BE2C (cell line): ENCODE measurements at regions not wholly inside any gene's neighbourhood (a gene's known extent, or its start where the extent isn't known, plus 50 kb on each side); places are given as distances from the start of the nearest gene placed in this dataset.

Source experiments
- DNase-seq: peaks from one replicate; pipeline ENCODE4 v3.0.0-alpha.2; 2020
- H3K27me3 ChIP-seq: fragments of 250-450 bp; sonication (Bioruptor Pico); 2 replicates; pipeline ENCODE4 v1.5.1; 2020; ENCODE audit warnings: mild to moderate bottlenecking
- H3K36me3 ChIP-seq: fragments of 250-450 bp; sonication (Bioruptor Pico); 2 replicates; pipeline ENCODE4 v1.5.1; 2020; ENCODE audit warnings: mild to moderate bottlenecking
- H3K4me1 ChIP-seq: fragments of 250-450 bp; sonication (Bioruptor Pico); 2 replicates; pipeline ENCODE4 v1.5.1; 2020
- H3K4me3 ChIP-seq: 2 replicates; pipeline ENCODE4 v1.5.1; 2011; ENCODE audit warnings: low read depth, low read length
- H3K9me3 ChIP-seq: fragments of 250-450 bp; sonication (Bioruptor Pico); 2 replicates; pipeline ENCODE4 v1.5.1; 2020
- TF ChIP-seq, protein P1 (sequence below): IDR thresholded peaks from 2 replicates; pipeline ENCODE4 v1.5.1; 2012; ENCODE audit warnings: mild to moderate bottlenecking, low read depth, low read length

DNA sequence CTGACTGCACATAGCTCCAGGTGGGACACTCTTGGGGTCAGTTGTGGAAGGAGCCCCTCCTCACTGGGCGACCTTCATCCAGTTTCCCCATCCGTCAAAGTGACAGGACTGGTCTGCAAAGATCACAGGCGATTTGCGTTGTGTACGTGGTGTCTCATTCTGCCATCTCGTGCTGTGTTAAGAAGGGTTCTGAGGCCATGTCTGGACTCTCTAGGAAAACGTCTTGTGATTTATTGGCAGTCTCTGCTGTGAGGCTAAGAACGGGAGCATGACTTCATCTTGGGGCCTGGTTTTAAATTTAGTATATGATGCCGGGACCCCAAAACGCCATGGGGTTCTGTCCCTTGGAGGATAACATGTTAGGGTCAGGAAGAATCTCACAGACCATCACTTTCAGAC is 65.2 kb upstream of the CIBAR2 start:
- no peaks in the 10 kb centered on the region for H3K9me3 ChIP-seq
- no peaks in the 10 kb centered on the region for H3K27me3 ChIP-seq
- no peak overlapping the region for H3K4me3 ChIP-seq
- no peak for DNase-seq
- H3K36me3 ChIP-seq, result peaks cover 28% of the 10 kb centered on the region
- TF ChIP-seq, protein P1, sequence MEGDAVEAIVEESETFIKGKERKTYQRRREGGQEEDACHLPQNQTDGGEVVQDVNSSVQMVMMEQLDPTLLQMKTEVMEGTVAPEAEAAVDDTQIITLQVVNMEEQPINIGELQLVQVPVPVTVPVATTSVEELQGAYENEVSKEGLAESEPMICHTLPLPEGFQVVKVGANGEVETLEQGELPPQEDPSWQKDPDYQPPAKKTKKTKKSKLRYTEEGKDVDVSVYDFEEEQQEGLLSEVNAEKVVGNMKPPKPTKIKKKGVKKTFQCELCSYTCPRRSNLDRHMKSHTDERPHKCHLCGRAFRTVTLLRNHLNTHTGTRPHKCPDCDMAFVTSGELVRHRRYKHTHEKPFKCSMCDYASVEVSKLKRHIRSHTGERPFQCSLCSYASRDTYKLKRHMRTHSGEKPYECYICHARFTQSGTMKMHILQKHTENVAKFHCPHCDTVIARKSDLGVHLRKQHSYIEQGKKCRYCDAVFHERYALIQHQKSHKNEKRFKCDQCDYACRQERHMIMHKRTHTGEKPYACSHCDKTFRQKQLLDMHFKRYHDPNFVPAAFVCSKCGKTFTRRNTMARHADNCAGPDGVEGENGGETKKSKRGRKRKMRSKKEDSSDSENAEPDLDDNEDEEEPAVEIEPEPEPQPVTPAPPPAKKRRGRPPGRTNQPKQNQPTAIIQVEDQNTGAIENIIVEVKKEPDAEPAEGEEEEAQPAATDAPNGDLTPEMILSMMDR, result no peak
- peaks cover 38% of the 10 kb centered on the region for H3K4me1 ChIP-seq

DNA sequence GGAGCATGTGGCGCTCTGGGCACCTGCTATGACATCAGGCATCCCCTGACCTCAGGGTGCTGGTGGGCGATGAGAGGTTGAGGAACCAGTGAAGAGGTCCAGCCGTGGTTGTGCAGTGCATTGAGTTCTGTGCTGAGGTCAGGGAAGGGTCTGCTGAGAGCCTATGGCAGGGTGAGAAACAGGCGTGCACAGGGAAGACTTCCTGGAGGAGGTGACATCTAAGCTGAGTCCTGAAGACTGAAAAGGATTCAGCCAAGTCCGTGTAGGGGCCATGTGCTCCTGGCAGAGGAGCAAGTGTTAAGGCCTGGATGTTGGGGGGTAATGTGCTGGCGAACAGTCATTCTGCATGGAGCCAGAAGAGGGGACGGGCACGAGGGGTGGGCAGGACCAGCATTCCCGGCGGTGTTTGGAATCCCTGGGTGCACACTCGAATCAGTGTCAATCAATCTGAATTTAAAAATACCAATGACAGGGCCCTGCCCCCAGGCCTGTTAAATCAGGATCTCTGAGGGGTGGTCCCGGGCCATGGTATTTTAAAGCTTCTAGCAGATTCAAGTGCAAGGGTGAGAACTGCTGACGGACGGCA is 65.8 kb upstream of the CIBAR2 start:
- DNase-seq, result no peak
- Histone ChIP-seq H3K36me3 (peaks cover 34% of the 10 kb centered on the region), H3K9me3 (no peaks in the 10 kb centered on the region), H3K4me1 (peaks cover 38% of the 10 kb centered on the region), H3K27me3 (no peaks in the 10 kb centered on the region), H3K4me3 (no peak overlapping the region)
- TF ChIP-seq, protein P1, result no peak

- peaks cover 36% of the 10 kb centered on the region for H3K4me1 ChIP-seq
- DNase-seq, result no peak
- TF ChIP-seq, protein P1, result no peak
- H3K36me3 ChIP-seq, result peaks cover 39% of the 10 kb centered on the region
- no peaks in the 10 kb centered on the region for H3K9me3 ChIP-seq
- H3K4me3 ChIP-seq, result no peak overlapping the region
- H3K27me3 ChIP-seq, result no peaks in the 10 kb centered on the region
Observed at GRCh38 chr16:85178596-85178995, 66.3 kb upstream of the CIBAR2 start.

DNA sequence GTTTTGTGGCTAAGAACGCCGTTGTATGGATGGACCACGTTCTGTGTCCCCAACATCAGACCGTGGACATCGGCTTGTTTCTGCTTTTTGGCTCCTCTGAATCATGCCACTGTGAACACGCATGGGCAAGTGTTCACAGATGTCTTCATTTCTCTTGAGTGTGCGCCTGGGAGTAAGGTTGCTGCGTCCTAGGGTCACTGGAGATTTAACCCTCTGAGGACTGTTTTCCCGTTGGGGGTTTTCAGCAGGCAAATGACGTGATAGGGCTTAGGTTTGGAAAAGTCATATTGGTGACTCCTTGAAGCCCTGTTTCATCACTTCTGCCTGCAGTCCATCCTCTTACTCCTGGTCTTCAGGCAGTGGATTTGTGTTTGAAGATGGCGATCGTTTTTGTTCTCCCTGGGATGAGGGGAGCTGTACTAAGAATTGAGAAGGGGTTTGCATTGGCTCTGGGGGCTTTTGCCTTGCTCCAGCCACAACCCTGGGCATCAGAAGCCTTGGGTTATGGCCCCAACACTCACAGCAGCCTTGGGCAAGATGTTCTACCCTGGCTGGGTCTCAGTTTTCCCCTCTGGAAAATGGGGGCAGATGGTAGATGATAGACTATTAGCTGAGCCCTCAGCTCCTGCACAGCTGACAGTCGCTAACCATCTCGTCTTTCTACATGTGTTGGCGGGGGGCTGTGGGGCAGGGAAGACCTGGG is 67.2 kb upstream of the CIBAR2 start:
- no peaks in the 10 kb centered on the region for H3K27me3 ChIP-seq
- H3K9me3 ChIP-seq, result 0 out of 2 replicates have a peak, but pooled peaks cover 3% of the 10 kb centered on the region
- H3K4me1 ChIP-seq, result peaks cover 28% of the 10 kb centered on the region
- TF ChIP-seq, protein P1, result no peak
- no peak overlapping the region for H3K4me3 ChIP-seq
- H3K36me3 ChIP-seq, result peaks cover 48% of the 10 kb centered on the region
- no peak for DNase-seq

DNA sequence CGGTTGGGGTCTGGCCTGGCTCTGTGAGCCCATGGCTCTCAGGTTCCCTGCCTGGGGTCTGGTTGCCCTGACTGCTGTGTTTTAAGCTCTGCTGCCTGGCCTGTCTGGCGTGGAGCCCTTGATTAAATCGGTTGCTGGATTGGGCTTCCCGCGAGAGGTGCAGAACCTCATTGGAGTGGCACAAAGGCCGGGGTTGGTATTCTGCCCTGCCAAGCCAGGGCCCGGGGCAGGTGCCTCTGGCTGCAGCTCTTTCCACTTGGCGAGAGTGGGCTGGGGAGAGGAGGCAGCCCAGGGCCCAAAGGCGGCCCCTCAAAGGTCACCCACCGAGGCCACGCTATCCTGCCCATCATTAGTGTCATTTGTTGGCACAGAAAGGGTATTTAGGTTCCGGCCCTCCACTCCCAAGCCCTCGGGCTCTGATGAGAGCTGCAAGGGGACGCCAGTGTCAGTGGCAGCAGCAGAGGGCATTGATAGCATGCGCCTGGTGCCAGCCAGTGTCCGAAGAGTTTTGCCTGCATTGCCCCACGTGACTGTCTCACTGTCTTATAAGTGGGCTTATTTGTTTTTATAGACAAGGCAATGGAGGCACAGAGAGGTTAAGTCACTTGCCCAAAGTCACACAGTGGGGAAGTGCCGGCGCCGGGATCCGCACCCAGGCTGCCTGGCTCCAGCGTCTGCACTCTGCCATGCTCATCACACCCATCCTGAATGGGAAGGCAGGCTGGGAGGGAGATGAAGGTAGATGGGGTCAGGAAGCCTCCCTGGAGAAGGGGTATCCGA is 68.0 kb upstream of the CIBAR2 start:
- peak; percentile 47 for DNase-seq
- Histone ChIP-seq H3K27me3 (no peaks in the 10 kb centered on the region), H3K4me1 (peaks cover 21% of the 10 kb centered on the region), H3K4me3 (no peak overlapping the region), H3K9me3 (0 out of 2 replicates have a peak, but pooled peaks cover 3% of the 10 kb centered on the region), H3K36me3 (peaks cover 56% of the 10 kb centered on the region)
- TF ChIP-seq, protein P1, result no peak
